ENCODE measurements at regions not wholly inside any gene's neighbourhood (a gene's known extent, or its start where the extent isn't known, plus 50 kb on each side); places are given as distances from the start of the nearest gene placed in this dataset.

DNA sequence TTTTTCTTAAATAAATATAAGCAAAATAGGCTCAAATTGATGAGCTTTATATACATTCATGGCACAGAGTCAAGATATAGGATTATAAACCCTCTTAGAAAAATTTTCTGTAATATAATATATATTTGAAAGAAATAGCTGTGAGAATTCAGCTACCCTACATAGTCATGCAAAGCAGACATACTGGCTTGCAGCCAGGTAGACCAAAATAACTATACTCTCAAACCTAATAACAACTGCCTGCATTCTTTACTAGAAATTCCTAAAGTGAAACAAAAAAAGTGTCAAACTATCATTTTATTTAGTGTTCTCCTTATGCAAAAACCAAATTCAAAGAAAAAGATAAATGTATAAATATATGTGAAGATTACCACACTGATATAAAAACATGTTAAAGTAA is 1390.2 kb downstream of the C4orf33 start:
- TF ChIP-seq, protein P1, sequence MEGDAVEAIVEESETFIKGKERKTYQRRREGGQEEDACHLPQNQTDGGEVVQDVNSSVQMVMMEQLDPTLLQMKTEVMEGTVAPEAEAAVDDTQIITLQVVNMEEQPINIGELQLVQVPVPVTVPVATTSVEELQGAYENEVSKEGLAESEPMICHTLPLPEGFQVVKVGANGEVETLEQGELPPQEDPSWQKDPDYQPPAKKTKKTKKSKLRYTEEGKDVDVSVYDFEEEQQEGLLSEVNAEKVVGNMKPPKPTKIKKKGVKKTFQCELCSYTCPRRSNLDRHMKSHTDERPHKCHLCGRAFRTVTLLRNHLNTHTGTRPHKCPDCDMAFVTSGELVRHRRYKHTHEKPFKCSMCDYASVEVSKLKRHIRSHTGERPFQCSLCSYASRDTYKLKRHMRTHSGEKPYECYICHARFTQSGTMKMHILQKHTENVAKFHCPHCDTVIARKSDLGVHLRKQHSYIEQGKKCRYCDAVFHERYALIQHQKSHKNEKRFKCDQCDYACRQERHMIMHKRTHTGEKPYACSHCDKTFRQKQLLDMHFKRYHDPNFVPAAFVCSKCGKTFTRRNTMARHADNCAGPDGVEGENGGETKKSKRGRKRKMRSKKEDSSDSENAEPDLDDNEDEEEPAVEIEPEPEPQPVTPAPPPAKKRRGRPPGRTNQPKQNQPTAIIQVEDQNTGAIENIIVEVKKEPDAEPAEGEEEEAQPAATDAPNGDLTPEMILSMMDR (IDR thresholded peaks at IDR 0.05), result no peak
- no peak for TF ChIP-seq MAZ (IDR thresholded peaks at IDR 0.05; ENCODE audit: borderline replicate concordance, low read depth, low read length)

All from A549 (cell line).